K562 (cell line): ENCODE measurements at regions not wholly inside any gene's neighbourhood (a gene's known extent, or its start where the extent isn't known, plus 50 kb on each side); places are given as distances from the start of the nearest gene placed in this dataset.

Experiments
- FOXO4 ChIP-seq: fragments of 450-650 bp; formaldehyde crosslinking; IDR thresholded peaks from 2 replicates; pipeline ENCODE4 v1.4.0; 2020; ENCODE audit warnings: mild to moderate bottlenecking, moderate library complexity
- NR2C2 ChIP-seq, 2 experiments: fragments of 200-800 bp in 1 of 2; sonication (Bioruptor generic) in 1 of 2; sonication (generic) in 1 of 2; formaldehyde crosslinking in 1 of 2; IDR thresholded peaks; 2 replicates each; pipeline versions ENCODE4 v1.6.1 to v1.8.0; 2016 to 2022; ENCODE audit warnings: mild to moderate bottlenecking in 1 of 2, missing compliant biosample characterization in 1 of 2, missing genetic modification characterization in 1 of 2, missing genetic modification reagents in 1 of 2
- NR2F6 ChIP-seq: fragments of 450-650 bp; formaldehyde crosslinking; IDR thresholded peaks from 2 replicates; pipeline ENCODE4 v1.4.0; 2020; ENCODE audit warnings: mild to moderate bottlenecking
- RAD21 ChIP-seq, 2 experiments: fragments of 250-450 bp in 1 of 2; fragments of 450-650 bp in 1 of 2; sonication (Bioruptor Pico) in 1 of 2; formaldehyde crosslinking in 1 of 2; IDR thresholded peaks in 1 of 2; conservative IDR thresholded peaks in 1 of 2; 2 replicates each; pipeline versions ENCODE4 v1.4.0 to v1.8.0; 2020 to 2022; ENCODE audit warnings: mild to moderate bottlenecking in 2 of 2, moderate library complexity in 1 of 2
- SIX5 ChIP-seq, 2 experiments: IDR thresholded peaks; 2 replicates each; pipeline ENCODE4 v1.6.1; 2011; ENCODE audit warnings: low read length in 2 of 2, borderline replicate concordance in 1 of 2, low read depth in 1 of 2, mild to moderate bottlenecking in 1 of 2, moderate library complexity in 1 of 2; ENCODE audit not compliant: insufficient read depth in 1 of 2
- ZNF217 ChIP-seq: sonication (generic); formaldehyde crosslinking; IDR thresholded peaks from 2 replicates; pipeline ENCODE4 v1.8.0; 2022; ENCODE audit warnings: mild to moderate bottlenecking, missing genetic modification reagents
- TF ChIP-seq, protein P1 (sequence below): IDR thresholded peaks from 3 replicates; pipeline ENCODE4 v1.6.1; 2011; ENCODE audit warnings: borderline replicate concordance, mild to moderate bottlenecking, moderate library complexity; ENCODE audit not compliant: insufficient read length; ENCODE audit errors: extremely low read depth

DNA sequence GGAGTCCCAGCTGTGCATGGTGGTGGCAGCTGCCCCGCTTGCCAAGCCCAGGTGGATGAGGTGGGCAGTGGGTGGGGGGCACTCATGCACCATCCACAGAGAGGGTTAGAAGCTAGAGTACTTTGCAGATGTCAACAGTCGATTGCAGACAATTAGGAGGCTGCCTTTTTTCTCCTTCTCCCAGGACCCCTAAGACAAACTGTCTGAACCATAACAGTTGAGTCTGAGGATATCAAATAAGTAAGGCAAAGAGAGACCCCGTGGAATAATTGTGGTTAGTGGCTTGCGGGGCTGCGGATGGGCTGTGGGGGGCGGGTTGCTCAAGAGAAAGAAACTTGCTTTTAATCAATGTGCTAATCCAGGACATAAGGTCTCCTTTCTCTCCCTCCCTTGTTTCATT lies 926.2 kb downstream of the VRK1 start (continued):
- TF ChIP-seq, protein P1, sequence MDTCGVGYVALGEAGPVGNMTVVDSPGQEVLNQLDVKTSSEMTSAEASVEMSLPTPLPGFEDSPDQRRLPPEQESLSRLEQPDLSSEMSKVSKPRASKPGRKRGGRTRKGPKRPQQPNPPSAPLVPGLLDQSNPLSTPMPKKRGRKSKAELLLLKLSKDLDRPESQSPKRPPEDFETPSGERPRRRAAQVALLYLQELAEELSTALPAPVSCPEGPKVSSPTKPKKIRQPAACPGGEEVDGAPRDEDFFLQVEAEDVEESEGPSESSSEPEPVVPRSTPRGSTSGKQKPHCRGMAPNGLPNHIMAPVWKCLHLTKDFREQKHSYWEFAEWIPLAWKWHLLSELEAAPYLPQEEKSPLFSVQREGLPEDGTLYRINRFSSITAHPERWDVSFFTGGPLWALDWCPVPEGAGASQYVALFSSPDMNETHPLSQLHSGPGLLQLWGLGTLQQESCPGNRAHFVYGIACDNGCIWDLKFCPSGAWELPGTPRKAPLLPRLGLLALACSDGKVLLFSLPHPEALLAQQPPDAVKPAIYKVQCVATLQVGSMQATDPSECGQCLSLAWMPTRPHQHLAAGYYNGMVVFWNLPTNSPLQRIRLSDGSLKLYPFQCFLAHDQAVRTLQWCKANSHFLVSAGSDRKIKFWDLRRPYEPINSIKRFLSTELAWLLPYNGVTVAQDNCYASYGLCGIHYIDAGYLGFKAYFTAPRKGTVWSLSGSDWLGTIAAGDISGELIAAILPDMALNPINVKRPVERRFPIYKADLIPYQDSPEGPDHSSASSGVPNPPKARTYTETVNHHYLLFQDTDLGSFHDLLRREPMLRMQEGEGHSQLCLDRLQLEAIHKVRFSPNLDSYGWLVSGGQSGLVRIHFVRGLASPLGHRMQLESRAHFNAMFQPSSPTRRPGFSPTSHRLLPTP = no peak
- no peak for TF ChIP-seq NR2F6 (CRISPR knock-in tag)
- TF ChIP-seq SIX5 (IDR thresholded peaks at IDR 0.05; ENCODE audit: borderline replicate concordance in 1 of 2, insufficient read depth in 1 of 2, low read depth in 1 of 2, low read length in 2 of 2) = no peak
- no peak for TF ChIP-seq FOXO4 (CRISPR knock-in tag)
- TF ChIP-seq ZNF217 = no peak
- TF ChIP-seq RAD21 (CRISPR knock-in tag; conservative IDR thresholded peaks at IDR 0.05 in 1 of 2, IDR thresholded peaks at IDR 0.05 in 1 of 2) = no peak
- no peak for TF ChIP-seq NR2C2 (CRISPR knock-in tag; IDR thresholded peaks at IDR 0.05)
- no peak for TF ChIP-seq NR2C2 (tag; IDR thresholded peaks at IDR 0.05)
